AG09319 (cell line): ENCODE measurements at regions not wholly inside any gene's neighbourhood (a gene's known extent, or its start where the extent isn't known, plus 50 kb on each side); places are given as distances from the start of the nearest gene placed in this dataset.

Source experiments
- DNase-seq: peaks from one replicate; pipeline ENCODE4 v3.0.0-alpha.2; 2010; ENCODE audit warnings: low read depth; ENCODE audit errors: extremely low read depth
- TF ChIP-seq, protein P1 (sequence below): IDR thresholded peaks from 2 replicates; pipeline ENCODE4 v1.5.1; 2011; ENCODE audit warnings: low read depth, mild to moderate bottlenecking, inconsistent platforms, low read length, moderate library complexity

DNA sequence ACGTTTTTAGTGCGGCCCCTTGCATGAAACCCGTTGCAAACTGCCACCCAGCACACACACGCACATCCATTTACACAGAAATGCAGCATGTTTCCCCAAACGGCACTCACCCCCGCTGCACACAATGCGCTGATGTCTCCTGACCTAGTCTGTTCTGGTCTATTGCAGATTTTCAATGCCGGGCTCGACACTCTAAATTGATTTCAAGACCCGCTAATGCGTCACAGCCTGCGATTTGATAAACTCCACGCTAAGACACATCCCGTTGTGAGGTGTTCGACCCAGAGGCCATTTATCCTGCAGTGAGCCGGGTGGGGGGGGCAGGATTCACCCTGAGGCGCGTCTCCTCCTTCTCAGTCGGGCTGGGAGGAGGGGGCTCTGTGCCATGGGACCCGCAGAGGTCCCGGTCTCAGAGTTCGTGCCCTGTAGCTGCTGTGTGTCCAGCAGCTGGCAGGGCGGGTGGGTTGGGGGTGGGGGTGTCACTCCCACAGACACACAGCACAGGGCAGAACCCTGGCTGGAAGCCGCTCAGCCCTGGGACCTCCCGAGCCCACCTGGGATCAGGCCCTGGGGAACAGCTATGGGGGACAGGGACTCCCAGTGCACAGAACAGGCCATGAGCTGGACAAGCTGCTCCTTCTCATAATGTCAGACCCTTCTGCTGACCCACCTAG lies 367.9 kb downstream of the PREX1 start:
- DNase-seq, result no peak
- TF ChIP-seq, protein P1, sequence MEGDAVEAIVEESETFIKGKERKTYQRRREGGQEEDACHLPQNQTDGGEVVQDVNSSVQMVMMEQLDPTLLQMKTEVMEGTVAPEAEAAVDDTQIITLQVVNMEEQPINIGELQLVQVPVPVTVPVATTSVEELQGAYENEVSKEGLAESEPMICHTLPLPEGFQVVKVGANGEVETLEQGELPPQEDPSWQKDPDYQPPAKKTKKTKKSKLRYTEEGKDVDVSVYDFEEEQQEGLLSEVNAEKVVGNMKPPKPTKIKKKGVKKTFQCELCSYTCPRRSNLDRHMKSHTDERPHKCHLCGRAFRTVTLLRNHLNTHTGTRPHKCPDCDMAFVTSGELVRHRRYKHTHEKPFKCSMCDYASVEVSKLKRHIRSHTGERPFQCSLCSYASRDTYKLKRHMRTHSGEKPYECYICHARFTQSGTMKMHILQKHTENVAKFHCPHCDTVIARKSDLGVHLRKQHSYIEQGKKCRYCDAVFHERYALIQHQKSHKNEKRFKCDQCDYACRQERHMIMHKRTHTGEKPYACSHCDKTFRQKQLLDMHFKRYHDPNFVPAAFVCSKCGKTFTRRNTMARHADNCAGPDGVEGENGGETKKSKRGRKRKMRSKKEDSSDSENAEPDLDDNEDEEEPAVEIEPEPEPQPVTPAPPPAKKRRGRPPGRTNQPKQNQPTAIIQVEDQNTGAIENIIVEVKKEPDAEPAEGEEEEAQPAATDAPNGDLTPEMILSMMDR, result no peak

DNA sequence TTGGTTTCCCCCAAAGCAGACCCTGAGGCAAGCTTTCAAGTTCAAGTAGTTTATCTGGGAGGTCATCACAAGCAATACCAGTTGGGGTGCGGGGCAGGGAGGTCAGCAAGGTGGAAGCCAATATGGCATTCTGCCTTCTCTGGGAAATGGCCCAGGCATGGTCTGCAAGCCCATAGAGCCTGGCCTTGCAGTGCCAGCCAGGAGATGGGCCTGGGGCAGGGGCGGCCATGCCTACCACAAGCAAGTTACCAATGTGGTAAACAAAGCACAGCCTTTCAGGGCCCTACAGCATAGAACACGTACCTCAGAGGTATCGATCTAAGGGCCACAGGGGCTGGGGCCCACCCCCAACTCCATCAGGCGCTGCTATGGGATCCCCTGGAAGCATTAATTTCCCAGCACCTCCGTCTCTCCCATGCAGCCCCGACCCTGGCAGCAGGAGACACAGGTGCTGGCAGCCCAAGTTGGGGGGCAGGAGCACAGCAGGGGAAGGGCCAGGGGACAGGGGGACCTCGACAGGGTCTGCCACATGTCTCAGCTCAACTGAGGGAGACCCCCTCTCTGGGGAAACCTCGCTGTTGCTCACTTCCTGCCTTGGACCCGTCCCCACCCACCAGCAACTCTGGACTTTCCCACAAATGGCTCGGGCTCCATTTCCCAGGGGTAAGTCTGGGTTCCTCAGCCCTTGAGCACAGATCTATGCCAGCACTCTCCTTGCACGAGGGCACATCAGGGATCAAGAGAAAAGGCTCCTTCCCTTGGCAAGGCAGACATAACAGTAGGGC lies 369.0 kb downstream of the PREX1 start:
- no peak for DNase-seq
- TF ChIP-seq, protein P1, result no peak

DNA sequence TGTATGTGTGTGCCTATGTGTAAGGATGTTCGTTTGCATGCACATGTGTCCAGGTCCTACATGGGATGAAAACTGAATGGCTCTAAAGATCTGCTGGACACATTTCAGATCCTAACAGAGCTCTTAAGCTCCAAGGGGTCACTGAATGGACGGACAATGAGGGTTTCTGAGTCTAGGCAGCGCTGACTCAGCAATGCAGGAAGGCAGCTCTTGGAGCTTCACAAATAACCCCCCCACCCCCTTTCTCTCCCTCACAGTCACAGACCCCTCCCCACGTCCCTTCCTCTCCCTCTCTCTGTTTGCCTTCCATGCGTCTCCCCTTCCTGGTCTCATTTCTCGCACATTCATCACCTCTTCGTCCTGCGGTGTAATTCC lies 369.8 kb downstream of the PREX1 start:
- DNase-seq, result no peak

DNA sequence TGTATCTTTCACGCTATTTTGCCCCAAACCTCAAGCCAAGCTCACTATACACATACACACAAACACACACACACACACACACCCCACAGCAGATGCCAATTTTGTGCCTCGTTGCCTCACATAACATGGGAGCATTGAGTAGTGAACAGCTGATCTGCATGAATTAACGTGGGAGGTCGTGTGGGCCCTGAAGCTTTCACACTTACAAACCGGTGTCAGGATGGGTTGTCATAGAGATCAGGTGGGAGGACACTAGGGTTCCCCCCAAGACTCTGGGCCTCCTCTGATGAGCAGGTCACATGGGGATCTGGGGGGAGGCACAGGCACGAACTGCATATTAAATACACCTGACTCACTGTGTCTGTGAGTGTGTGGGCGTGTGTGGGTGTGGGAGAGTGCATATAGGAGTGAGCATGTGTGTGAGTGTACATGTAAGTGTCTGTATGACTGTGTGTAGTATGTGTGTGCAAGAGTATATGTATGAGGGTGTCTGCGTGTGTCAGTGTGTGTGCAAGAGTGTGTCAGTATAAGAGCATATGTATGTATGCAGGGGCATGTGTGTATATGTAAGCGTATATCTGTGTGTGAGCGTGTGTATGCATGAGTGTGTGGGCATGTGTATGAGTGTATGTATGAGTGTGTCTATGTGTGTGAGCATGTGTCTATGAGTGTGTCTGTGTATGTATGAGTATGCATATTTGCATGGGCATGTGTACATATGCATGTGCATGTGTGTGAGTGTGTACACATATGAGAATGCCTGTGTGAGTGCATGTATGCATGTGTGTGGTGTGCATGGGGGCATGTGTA lies 370.4 kb downstream of the PREX1 start:
- no peak for DNase-seq
- TF ChIP-seq, protein P1, result no peak

More for the DNA sequence above, 369.8 kb downstream of the PREX1 start:
- TF ChIP-seq, protein P1, result no peak

DNA sequence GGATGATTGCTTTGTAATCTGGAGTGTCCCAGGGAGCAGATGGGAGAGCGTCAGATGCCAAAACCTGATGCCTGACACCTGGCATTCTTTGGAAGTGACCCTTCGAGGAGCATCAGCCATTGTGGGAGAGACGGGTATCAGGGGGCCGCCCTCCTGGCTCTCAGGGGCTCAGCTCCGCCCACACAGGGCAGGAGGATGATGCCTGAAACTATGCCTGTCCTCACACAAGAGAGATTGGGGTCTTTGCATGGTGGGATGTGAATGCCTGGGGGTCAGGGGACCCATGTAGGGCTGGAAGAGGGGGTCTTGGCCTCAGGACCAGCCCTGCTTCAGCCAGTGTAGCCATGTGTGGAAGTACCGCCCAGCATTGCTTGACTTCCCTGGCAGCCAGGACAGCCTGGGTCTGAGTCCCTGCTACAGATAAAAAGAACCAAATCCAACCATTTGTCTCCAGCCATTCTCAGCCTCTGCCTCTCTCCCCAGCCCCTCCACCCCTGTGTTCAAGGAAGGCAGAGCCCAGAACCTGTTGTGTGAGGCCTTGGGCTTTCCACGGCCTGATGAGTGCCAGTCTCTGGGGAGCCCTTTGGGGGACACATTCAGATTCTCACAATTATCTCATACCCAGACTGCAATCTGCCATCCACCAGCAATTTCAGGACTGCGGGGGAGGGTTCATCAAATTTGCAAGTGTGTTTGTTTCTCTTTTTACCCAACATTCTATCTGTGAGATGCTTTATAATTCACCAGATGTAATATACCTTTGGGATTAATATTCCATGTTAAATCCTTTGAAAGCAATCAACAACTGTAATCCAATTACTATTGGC lies 371.2 kb downstream of the PREX1 start:
- DNase-seq, result no peak
- TF ChIP-seq, protein P1, result no peak

DNA sequence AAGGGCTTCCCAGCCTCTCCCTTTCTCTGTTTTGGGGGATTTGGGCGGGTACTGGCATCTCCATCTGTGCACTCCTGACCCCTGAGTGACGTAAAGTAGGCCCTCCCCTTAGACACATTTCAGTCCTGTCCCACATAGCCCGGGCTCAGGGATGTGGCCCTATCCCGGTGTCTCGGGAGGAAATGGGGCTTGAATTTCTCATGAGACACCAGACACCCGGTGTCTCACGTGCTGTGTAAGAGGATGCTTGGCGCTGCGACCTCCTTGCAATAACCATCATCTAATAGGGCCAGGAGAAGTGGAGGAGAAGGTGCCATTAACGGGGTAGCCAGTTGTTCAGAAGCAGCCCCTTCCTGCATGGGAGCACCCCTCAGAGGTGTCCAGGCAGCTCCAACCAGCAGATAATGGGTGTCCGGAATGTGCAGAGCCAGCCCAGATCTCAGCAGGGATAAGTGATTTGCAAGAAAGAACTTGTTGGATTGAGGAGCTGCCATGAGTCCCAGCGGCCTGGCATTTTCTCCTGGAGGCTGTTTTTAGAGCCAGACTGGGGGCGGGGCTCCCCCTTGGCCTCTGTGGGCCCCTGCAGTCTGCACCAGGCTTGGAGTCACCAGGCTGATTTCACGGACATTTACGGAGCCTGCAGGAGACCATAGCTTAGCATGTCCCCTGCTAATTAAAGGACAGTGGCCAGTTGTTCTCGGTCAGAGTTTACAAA lies 372.0 kb downstream of the PREX1 start:
- TF ChIP-seq, protein P1, result no peak
- no peak for DNase-seq
